OCI-LY1 (cell line): ENCODE measurements at regions not wholly inside any gene's neighbourhood (a gene's known extent, or its start where the extent isn't known, plus 50 kb on each side); places are given as distances from the start of the nearest gene placed in this dataset.

ENCODE experiments used
- H2AFZ ChIP-seq: fragments of 200-600 bp; sonication (generic), shearing (Covaris generic); 2 replicates; pipeline ENCODE4 v1.6.0; 2014; ENCODE audit warnings: antibody characterized with exemption, mild to moderate bottlenecking, low read length
- H3F3A ChIP-seq: fragments of 200-600 bp; sonication (generic), shearing (Covaris generic); 2 replicates; pipeline ENCODE4 v1.6.0; 2014; ENCODE audit warnings: mild to moderate bottlenecking, antibody characterized with exemption, low read length, moderate library complexity; ENCODE audit not compliant: insufficient read depth
- H3K27ac ChIP-seq: fragments of 200-600 bp; sonication (generic); 2 replicates; pipeline ENCODE4 v1.5.1; 2014; ENCODE audit warnings: low read length, mixed run types, mild to moderate bottlenecking, low read depth; ENCODE audit not compliant: poor library complexity, severe bottlenecking
- H3K27me3 ChIP-seq: fragments of 200-600 bp; sonication (generic); 2 replicates; pipeline ENCODE4 v1.6.0; 2014; ENCODE audit warnings: antibody characterized with exemption, mild to moderate bottlenecking, low read length, moderate library complexity; ENCODE audit not compliant: insufficient read depth
- H3K36me3 ChIP-seq: fragments of 200-600 bp; sonication (generic); 2 replicates; pipeline ENCODE4 v1.6.1; 2014; ENCODE audit warnings: mild to moderate bottlenecking, antibody characterized with exemption, low read length, moderate library complexity, mixed read lengths; ENCODE audit not compliant: insufficient read depth
- H3K4me1 ChIP-seq: fragments of 200-600 bp; sonication (generic); 2 replicates; pipeline ENCODE4 v1.5.1; 2014; ENCODE audit warnings: mild to moderate bottlenecking, low read length, moderate library complexity; ENCODE audit not compliant: insufficient read depth, severe bottlenecking
- H3K4me2 ChIP-seq: fragments of 200-600 bp; sonication (generic), shearing (Covaris generic); 2 replicates; pipeline ENCODE4 v1.6.1; 2014; ENCODE audit warnings: low read length
- H3K4me3 ChIP-seq: fragments of 200-600 bp; sonication (generic); 2 replicates; pipeline ENCODE4 v1.5.1; 2014; ENCODE audit warnings: low read length, low read depth, mild to moderate bottlenecking, mixed read lengths; ENCODE audit not compliant: poor library complexity, severe bottlenecking
- H3K79me2 ChIP-seq: fragments of 200-600 bp; shearing (Covaris generic); 2 replicates; pipeline ENCODE4 v1.6.1; 2016; ENCODE audit warnings: mixed run types, low read length, mixed read lengths; ENCODE audit not compliant: insufficient read depth
- H3K9ac ChIP-seq: fragments of 200-600 bp; sonication (generic), shearing (Covaris generic); 2 replicates; pipeline ENCODE4 v1.6.1; 2014; ENCODE audit warnings: mild to moderate bottlenecking, low read length, mixed read lengths
- H3K9me2 ChIP-seq: fragments of 200-600 bp; sonication (generic), shearing (Covaris generic); 2 replicates; pipeline ENCODE4 v1.6.1; 2014; ENCODE audit warnings: low read depth, mild to moderate bottlenecking, low read length, mixed read lengths
- H3K9me3 ChIP-seq: fragments of 200-600 bp; shearing (Covaris generic); 2 replicates; pipeline ENCODE4 v1.6.1; 2014; ENCODE audit warnings: low read length, mixed read lengths
- H4K20me1 ChIP-seq: fragments of 200-600 bp; sonication (generic), shearing (Covaris generic); 2 replicates; pipeline ENCODE4 v1.6.0; 2016; ENCODE audit warnings: mild to moderate bottlenecking, low read length; ENCODE audit not compliant: insufficient read depth
- EZH2 ChIP-seq: fragments of 200-600 bp; sonication (generic), shearing (Covaris generic); IDR thresholded peaks from 2 replicates; pipeline ENCODE4 v1.8.0; 2017; ENCODE audit warnings: borderline replicate concordance, mixed run types, mild to moderate bottlenecking, antibody characterized with exemption, low read length, moderate library complexity, mixed read lengths
- TF ChIP-seq, protein P1 (sequence below): fragments of 200-600 bp; sonication (generic), shearing (Covaris generic); IDR thresholded peaks from 2 replicates; pipeline ENCODE4 v1.5.1; 2017; ENCODE audit warnings: mild to moderate bottlenecking, antibody characterized with exemption, low read length, moderate library complexity, mixed read lengths

DNA sequence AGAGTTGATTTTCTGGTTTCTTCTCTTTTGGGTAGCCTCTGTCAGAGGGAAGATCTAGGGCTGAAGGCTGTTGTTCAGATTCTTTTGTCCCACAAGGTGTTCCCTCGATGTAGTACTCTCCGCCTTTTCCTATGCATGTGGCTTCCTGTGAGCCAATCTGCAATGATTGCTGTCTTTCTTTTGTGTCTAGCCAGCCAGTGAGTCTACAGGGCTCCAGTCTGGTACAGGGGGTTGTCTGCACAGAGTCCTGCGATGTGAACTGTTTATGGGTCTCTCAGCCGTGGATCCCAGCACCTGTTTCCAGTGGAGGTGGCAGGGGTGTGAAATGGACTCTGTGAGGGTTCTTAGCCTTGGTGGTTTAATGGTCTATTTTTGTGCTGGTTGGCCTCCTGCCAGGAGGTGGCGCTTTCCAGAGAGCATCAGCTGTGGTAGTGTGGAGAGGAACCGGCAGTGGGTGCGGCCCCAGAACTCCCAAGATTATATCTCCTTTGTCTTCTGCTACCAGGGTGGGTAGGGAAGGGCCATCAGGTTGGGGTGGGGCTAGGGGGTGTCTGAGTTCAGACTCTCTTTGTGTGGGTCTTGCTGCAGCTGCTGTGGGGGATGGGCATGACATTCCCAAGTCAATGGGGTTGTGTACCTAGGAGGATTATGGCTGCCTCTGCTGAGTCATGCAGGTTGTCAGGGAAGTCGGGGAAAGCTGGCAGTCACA, 81.3 kb upstream of the C21orf91 start:
- Histone ChIP-seq H3K4me3 (no peak overlapping the region), H3K27ac (no peak overlapping the region), H2AFZ (no peak overlapping the region), H3K4me2 (no peak overlapping the region), H3K9me3 (no peaks in the 10 kb centered on the region), H4K20me1 (no peaks in the 10 kb centered on the region), H3K27me3 (no peaks in the 10 kb centered on the region), H3K9ac (no peak overlapping the region), H3K36me3 (no peaks in the 10 kb centered on the region), H3K9me2 (no peaks in the 10 kb centered on the region), H3K79me2 (no peaks in the 10 kb centered on the region), H3F3A (no peaks in the 10 kb centered on the region), H3K4me1 (no peaks in the 10 kb centered on the region)
- TF ChIP-seq, protein P1, sequence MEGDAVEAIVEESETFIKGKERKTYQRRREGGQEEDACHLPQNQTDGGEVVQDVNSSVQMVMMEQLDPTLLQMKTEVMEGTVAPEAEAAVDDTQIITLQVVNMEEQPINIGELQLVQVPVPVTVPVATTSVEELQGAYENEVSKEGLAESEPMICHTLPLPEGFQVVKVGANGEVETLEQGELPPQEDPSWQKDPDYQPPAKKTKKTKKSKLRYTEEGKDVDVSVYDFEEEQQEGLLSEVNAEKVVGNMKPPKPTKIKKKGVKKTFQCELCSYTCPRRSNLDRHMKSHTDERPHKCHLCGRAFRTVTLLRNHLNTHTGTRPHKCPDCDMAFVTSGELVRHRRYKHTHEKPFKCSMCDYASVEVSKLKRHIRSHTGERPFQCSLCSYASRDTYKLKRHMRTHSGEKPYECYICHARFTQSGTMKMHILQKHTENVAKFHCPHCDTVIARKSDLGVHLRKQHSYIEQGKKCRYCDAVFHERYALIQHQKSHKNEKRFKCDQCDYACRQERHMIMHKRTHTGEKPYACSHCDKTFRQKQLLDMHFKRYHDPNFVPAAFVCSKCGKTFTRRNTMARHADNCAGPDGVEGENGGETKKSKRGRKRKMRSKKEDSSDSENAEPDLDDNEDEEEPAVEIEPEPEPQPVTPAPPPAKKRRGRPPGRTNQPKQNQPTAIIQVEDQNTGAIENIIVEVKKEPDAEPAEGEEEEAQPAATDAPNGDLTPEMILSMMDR: peak; percentile 44
- TF ChIP-seq EZH2: no peak

DNA sequence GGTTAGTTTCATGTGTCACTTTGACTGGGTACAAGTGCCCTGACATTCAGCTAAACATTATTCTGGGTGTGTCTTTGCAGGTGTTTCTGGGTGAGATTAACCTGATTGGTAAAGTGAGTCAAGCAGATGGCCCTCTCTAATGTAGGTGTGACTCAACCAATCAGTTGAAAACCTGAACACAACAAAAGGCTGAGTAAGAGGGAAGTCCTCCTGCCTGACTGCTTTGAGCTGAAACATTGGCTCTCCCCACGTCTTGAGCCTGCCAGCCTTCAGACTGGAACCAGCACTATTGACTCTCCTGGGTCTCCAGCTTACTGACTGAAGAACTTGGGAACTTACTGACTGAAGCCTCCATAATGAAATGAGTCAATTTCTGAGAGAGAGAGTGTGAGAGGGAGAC, 70.0 kb upstream of the C21orf91 start:
- Histone ChIP-seq H2AFZ (no peak overlapping the region), H4K20me1 (no peaks in the 10 kb centered on the region), H3K4me1 (no peaks in the 10 kb centered on the region), H3K4me3 (no peak overlapping the region), H3K9me3 (no peaks in the 10 kb centered on the region), H3F3A (no peaks in the 10 kb centered on the region), H3K27me3 (no peaks in the 10 kb centered on the region), H3K9ac (no peak overlapping the region), H3K27ac (no peak overlapping the region), H3K9me2 (no peaks in the 10 kb centered on the region), H3K79me2 (no peaks in the 10 kb centered on the region), H3K36me3 (no peaks in the 10 kb centered on the region), H3K4me2 (no peak overlapping the region)
- TF ChIP-seq EZH2: no peak
- TF ChIP-seq, protein P1: no peak

DNA sequence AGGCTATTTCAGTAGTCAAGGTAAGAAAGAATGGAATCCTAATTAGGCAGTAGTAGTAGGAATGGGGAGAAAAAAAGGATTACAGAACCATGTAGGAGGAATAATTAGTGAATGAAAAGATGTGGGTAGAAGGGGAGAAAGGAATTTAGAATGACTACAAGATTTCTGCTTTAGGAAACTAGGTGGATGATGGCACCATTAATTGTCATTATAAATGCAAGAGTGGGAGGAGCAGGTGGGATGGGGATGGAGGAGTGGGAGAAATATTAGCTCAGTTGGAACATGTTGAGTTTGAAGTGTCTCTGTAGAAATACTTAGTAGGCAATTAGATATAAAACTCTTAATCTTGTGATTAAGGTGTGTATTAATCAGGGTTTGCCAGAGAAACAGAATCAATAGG, 50.0 kb upstream of the C21orf91 start:
- H3K9me3 ChIP-seq: no peaks in the 10 kb centered on the region
- no peak overlapping the region for H3K4me3 ChIP-seq
- H3K27me3 ChIP-seq: no peaks in the 10 kb centered on the region
- no peaks in the 10 kb centered on the region for H3K9me2 ChIP-seq
- no peaks in the 10 kb centered on the region for H3K4me1 ChIP-seq
- no peak overlapping the region for H2AFZ ChIP-seq
- no peaks in the 10 kb centered on the region for H4K20me1 ChIP-seq
- no peak for TF ChIP-seq EZH2
- TF ChIP-seq, protein P1: no peak
- H3K27ac ChIP-seq: no peak overlapping the region
- no peak overlapping the region for H3K4me2 ChIP-seq
- H3F3A ChIP-seq: no peaks in the 10 kb centered on the region
- no peaks in the 10 kb centered on the region for H3K79me2 ChIP-seq
- H3K36me3 ChIP-seq: no peaks in the 10 kb centered on the region
- H3K9ac ChIP-seq: no peak overlapping the region
